Thymus (tissue), 11 donors: ENCODE measurements at regions not wholly inside any gene's neighbourhood (a gene's known extent, or its start where the extent isn't known, plus 50 kb on each side); places are given as distances from the start of the nearest gene placed in this dataset.
"Not testable (repeated sequence)": the region's sequence is repeated elsewhere in the genome, so short reads cannot be mapped to it uniquely, and the experiment has no call there.

Experiments
- DNase-seq, 9 donors: peaks; one replicate each; pipeline ENCODE4 v3.0.0-alpha.2; 2013; ENCODE audit warnings: low spot score in 9 of 9, low read depth in 6 of 9, missing footprints in 1 of 9
- H3K27ac ChIP-seq, 2 donors: one replicate each; pipeline ENCODE4 v1.5.1; 2013; ENCODE audit warnings: control low read depth in 1 of 2, low read depth in 1 of 2, low read length in 1 of 2, mild to moderate bottlenecking in 1 of 2, moderate library complexity in 1 of 2
- H3K27me3 ChIP-seq, 2 donors: one replicate each; pipeline ENCODE4 v1.5.1; 2013; ENCODE audit warnings: low read length in 1 of 2; ENCODE audit not compliant: control insufficient read depth in 2 of 2, insufficient read depth in 1 of 2
- H3K36me3 ChIP-seq, 2 donors: one replicate each; pipeline ENCODE4 v1.5.1; 2013; ENCODE audit warnings: low read length in 1 of 2, mild to moderate bottlenecking in 1 of 2, moderate library complexity in 1 of 2; ENCODE audit not compliant: control insufficient read depth in 2 of 2, insufficient read depth in 2 of 2
- H3K4me1 ChIP-seq, 2 donors: one replicate each; pipeline ENCODE4 v1.5.1; 2013; ENCODE audit warnings: low read length in 2 of 2; ENCODE audit not compliant: control insufficient read depth in 2 of 2, insufficient read depth in 2 of 2
- H3K4me3 ChIP-seq, 2 donors: one replicate each; pipeline ENCODE4 v1.5.1; 2013; ENCODE audit warnings: low read length in 2 of 2, control low read depth in 1 of 2, mild to moderate bottlenecking in 1 of 2
- H3K9me3 ChIP-seq, 2 donors: one replicate each; pipeline ENCODE4 v1.5.1; 2013; ENCODE audit warnings: low read length in 1 of 2, mild to moderate bottlenecking in 1 of 2; ENCODE audit not compliant: control insufficient read depth in 2 of 2, insufficient read depth in 1 of 2
- WGBS: extraction: QIAGEN DNeasy Blood & Tissue Kit; methylation state at CpG from one replicate; pipeline ENCODE4 v1.1.7; 2013; 5-methylcytosine and 5-hydroxymethylcytosine counted together
- donor health status: healthy.

- 14% methylated on average over 2 of the region's 2 CpGs for WGBS
- DNase-seq: no peak
These were observed 126.4 kb upstream of the GHITM start for GRCh38 chr10:84012831-84013458.

GRCh38 chr10:84015877-84016595 lies 123.3 kb upstream of the GHITM start:
- DNase-seq: no peak
- Histone ChIP-seq H3K4me1 (no peaks in the 10 kb centered on the region), H3K36me3 (no peaks in the 10 kb centered on the region), H3K27ac (no peak overlapping the region), H3K27me3 (no peaks in the 10 kb centered on the region), H3K4me3 (no peak overlapping the region), H3K9me3 (no peaks in the 10 kb centered on the region)
- WGBS: 83% methylated on average over 6 of the region's 6 CpGs

More at GRCh38 chr10:84012831-84013458, 126.4 kb upstream of the GHITM start:
- Histone ChIP-seq H3K27ac (no peak overlapping the region), H3K4me1 (no peaks in the 10 kb centered on the region), H3K9me3 (no peaks in the 10 kb centered on the region), H3K27me3 (no peaks in the 10 kb centered on the region), H3K4me3 (no peak overlapping the region), H3K36me3 (no peaks in the 10 kb centered on the region)

GRCh38 chr10:84018826-84019225 lies 120.5 kb upstream of the GHITM start:
- 96% methylated on average over 3 of the region's 3 CpGs for WGBS

GRCh38 chr10:84019854-84020458 lies 119.4 kb upstream of the GHITM start:
- H3K27ac ChIP-seq, H3K4me1 ChIP-seq, DNase-seq, H3K36me3 ChIP-seq, H3K27me3 ChIP-seq, H3K4me3 ChIP-seq, H3K9me3 ChIP-seq: not testable (repeated sequence)
- 80% methylated on average over 9 of the region's 9 CpGs for WGBS

More at GRCh38 chr10:84018826-84019225, 120.5 kb upstream of the GHITM start:
- Histone ChIP-seq H3K36me3 (no peaks in the 10 kb centered on the region), H3K27me3 (no peaks in the 10 kb centered on the region), H3K9me3 (no peaks in the 10 kb centered on the region), H3K27ac (no peak overlapping the region), H3K4me3 (no peak overlapping the region), H3K4me1 (no peaks in the 10 kb centered on the region)
- DNase-seq: no peak

- Histone ChIP-seq H3K36me3 (no peaks in the 10 kb centered on the region), H3K4me3 (no peak overlapping the region), H3K4me1 (no peaks in the 10 kb centered on the region), H3K27ac (no peak overlapping the region), H3K9me3 (no peaks in the 10 kb centered on the region), H3K27me3 (no peaks in the 10 kb centered on the region)
- peak in 3 of 9 donors; percentile 0 to 18 (median 12) for DNase-seq
These were observed 112.5 kb upstream of the GHITM start for GRCh38 chr10:84026821-84027257.

- no peaks in the 10 kb centered on the region for H3K27me3 ChIP-seq
- H3K27ac ChIP-seq: no peak overlapping the region
- H3K36me3 ChIP-seq: no peaks in the 10 kb centered on the region
- no peak for DNase-seq
- WGBS: 71% methylated on average over 4 of the region's 4 CpGs
- no peaks in the 10 kb centered on the region for H3K9me3 ChIP-seq
- no peaks in the 10 kb centered on the region for H3K4me1 ChIP-seq
- no peak overlapping the region for H3K4me3 ChIP-seq
These were observed 109.5 kb upstream of the GHITM start for GRCh38 chr10:84029840-84030239.

- Histone ChIP-seq H3K9me3 (no peaks in the 10 kb centered on the region), H3K4me1 (no peaks in the 10 kb centered on the region), H3K27ac (no peak overlapping the region), H3K36me3 (no peaks in the 10 kb centered on the region), H3K27me3 (no peaks in the 10 kb centered on the region), H3K4me3 (no peak overlapping the region)
- WGBS: 88% methylated on average over 2 of the region's 2 CpGs
- no peak for DNase-seq
These were observed 101.3 kb upstream of the GHITM start for GRCh38 chr10:84038035-84038434.

- WGBS: 91% methylated on average over 5 of the region's 5 CpGs
These were observed 99.4 kb upstream of the GHITM start for GRCh38 chr10:84039957-84040356.

GRCh38 chr10:84047258-84048010 lies 91.9 kb upstream of the GHITM start:
- Histone ChIP-seq H3K4me3 (no peak overlapping the region), H3K36me3 (no peaks in the 10 kb centered on the region), H3K27me3 (no peaks in the 10 kb centered on the region), H3K27ac (no peak overlapping the region), H3K9me3 (no peaks in the 10 kb centered on the region), H3K4me1 (no peaks in the 10 kb centered on the region)
- 92% methylated on average over 3 of the region's 3 CpGs for WGBS
- no peak for DNase-seq

More at GRCh38 chr10:84039957-84040356, 99.4 kb upstream of the GHITM start:
- DNase-seq: no peak
- Histone ChIP-seq H3K4me1 (no peaks in the 10 kb centered on the region), H3K9me3 (no peaks in the 10 kb centered on the region), H3K27me3 (no peaks in the 10 kb centered on the region), H3K4me3 (no peak overlapping the region), H3K27ac (no peak overlapping the region), H3K36me3 (no peaks in the 10 kb centered on the region)
